CD4-positive, alpha-beta T cell treated with Interleukin-6 for 4 hours (primary cell): ENCODE measurements at regions not wholly inside any gene's neighbourhood (a gene's known extent, or its start where the extent isn't known, plus 50 kb on each side); places are given as distances from the start of the nearest gene placed in this dataset.

Experiments
- DNase-seq: peaks from one replicate; pipeline ENCODE4 v3.0.0-alpha.2; 2020; ENCODE audit warnings: mixed read lengths

DNA sequence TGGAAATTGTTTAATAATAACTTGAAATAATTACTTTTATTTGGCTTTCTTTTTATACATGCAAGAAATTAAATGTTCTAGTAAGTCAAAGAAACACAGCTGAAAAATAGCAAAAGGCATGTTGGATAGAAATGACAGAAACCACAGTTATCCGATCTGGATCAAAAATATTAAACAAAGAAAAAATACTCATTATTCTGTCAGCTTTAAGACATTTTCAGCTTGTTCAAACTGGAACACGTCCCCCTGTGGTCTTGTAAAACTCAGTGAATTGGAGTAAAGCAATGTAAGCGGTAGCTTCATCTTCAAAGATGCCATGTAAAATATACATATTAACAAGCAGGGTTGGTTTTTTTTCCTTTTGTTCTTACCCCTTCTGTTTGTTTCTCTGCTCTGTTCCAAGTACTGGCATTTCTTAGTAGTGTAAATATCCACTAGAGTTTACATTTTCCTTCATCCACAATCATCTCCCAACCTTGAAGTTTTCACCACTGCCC, 223.4 kb downstream of the IGSF11 start:
- DNase-seq, result no peak

- DNase-seq, result no peak
Observed at GRCh38 chr3:118813472-118813871, 221.2 kb downstream of the IGSF11 start.

DNA sequence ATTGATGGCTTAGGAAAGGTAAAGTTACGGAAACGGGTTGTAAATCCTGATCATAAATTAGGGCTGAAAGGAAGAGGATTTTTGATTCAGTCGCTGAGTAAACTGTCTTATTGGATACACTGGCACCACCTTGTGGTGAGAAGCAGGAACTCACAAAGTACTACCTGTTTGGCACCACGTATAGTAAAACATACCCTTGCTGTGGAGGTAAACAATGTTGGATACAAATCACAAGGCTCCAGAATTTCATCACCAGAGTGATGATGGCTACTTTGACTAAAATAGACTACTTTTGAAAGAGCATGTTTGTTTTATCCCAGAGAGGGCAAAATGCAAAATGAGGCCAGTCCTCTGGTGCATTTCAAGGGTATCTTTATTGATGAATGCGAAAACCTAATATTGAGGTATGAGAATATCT, 216.9 kb downstream of the IGSF11 start:
- peak; percentile 25 for DNase-seq

GRCh38 chr3:118818386-118818785, 216.3 kb downstream of the IGSF11 start:
- DNase-seq, result no peak

DNA sequence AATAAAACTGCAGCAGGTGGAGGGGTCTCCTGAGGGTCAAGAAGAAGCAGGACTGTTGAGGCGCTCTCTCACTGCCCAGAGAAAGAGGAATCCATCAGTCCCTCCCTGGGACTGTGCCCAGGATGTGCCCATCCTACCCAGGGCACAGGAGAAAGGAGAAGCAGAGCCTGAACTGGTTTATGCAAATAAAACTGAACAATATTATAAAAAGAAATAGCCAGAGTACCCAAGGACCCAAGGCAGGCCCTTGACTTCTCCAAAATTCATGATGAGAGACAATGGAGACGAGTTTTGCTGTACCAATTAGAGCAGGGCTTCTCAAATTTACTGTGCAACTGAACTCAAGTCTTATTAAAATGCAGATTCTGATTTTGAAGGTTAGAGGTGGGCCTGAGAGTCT, 211.0 kb downstream of the IGSF11 start:
- DNase-seq, result no peak

GRCh38 chr3:118827446-118827845, 207.2 kb downstream of the IGSF11 start:
- no peak for DNase-seq

DNA sequence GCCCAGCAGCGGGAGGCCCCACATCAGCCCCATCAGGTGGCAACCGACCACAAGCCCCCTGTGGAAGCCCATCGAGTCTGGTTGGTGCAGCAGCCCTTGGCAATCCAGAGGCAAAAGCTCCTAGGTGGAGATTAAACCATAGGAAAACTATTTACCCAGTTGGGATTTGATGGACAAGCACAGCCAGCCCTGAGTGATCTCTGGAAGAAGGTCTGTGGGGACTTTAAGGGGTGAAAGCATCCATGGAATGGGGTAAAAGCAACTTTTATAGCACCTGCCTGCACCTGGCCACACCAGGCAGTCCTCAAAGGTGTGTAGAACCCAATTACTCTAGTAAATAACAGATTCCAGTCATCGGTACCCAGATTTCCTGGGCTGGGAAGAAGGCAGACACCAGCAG, 206.3 kb downstream of the IGSF11 start:
- DNase-seq, result no peak

DNA sequence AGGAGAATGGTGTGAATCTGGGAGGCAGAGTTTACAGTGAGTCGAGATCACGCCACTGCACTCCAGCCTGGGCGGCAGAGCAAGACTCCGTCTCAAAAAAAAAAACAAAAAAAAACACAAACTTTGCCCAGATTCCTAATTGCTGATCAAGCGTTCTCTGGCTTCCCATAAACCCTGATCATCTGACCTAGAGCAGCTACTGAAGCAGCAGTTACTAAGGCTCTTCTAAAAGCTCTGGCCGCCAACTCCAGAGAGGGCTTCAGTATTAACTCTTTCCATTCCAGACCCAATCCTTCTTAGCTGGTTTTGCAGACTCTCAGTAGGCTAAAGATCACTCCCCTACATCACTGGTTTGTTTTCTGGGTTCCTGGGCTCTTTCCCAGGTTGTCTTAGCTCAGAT, 201.6 kb downstream of the IGSF11 start:
- no peak for DNase-seq

DNA sequence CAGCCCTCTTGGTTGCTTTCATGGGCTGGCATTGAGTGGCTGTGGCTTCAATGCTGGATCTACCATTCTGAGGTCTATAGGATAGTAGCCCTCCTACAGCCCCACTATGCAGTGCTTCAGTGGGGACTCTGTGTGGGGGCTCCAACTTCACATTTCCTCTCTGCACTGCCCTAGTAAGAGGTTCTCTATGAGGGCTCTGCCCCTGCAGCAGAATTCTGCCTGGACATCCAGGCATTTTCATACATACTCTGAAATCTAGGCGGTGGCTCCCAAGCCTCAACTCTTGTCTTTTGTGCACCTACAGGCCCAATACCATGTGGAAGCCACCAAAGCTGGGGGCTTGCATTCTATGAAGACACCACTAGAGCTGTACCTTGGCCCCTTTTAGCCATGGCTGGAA, 195.8 kb downstream of the IGSF11 start:
- DNase-seq, result no peak

GRCh38 chr3:118842147-118842863, 192.3 kb downstream of the IGSF11 start:
- no peak for DNase-seq

GRCh38 chr3:118846176-118846575, 188.5 kb downstream of the IGSF11 start:
- no peak for DNase-seq
